AG09309 (cell line): ENCODE measurements at regions not wholly inside any gene's neighbourhood (a gene's known extent, or its start where the extent isn't known, plus 50 kb on each side); places are given as distances from the start of the nearest gene placed in this dataset.

ENCODE experiments used
- DNase-seq: peaks from one replicate; pipeline ENCODE4 v3.0.0-alpha.2; 2010; ENCODE audit warnings: low read depth
- H3K4me3 ChIP-seq: 2 replicates; pipeline ENCODE4 v1.5.1; 2011; ENCODE audit warnings: mild to moderate bottlenecking, low read depth, low read length, moderate library complexity; ENCODE audit not compliant: control insufficient read depth
- TF ChIP-seq, protein P1 (sequence below): IDR thresholded peaks from 2 replicates; pipeline ENCODE4 v1.5.1; 2011; ENCODE audit warnings: mild to moderate bottlenecking, low read depth, low read length, inconsistent platforms; ENCODE audit not compliant: insufficient read depth, control insufficient read depth; ENCODE audit errors: missing control alignments

- TF ChIP-seq, protein P1, sequence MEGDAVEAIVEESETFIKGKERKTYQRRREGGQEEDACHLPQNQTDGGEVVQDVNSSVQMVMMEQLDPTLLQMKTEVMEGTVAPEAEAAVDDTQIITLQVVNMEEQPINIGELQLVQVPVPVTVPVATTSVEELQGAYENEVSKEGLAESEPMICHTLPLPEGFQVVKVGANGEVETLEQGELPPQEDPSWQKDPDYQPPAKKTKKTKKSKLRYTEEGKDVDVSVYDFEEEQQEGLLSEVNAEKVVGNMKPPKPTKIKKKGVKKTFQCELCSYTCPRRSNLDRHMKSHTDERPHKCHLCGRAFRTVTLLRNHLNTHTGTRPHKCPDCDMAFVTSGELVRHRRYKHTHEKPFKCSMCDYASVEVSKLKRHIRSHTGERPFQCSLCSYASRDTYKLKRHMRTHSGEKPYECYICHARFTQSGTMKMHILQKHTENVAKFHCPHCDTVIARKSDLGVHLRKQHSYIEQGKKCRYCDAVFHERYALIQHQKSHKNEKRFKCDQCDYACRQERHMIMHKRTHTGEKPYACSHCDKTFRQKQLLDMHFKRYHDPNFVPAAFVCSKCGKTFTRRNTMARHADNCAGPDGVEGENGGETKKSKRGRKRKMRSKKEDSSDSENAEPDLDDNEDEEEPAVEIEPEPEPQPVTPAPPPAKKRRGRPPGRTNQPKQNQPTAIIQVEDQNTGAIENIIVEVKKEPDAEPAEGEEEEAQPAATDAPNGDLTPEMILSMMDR: no peak
- DNase-seq: no peak
Observed at GRCh38 chr10:83354456-83354855, 784.9 kb upstream of the GHITM start.

DNA sequence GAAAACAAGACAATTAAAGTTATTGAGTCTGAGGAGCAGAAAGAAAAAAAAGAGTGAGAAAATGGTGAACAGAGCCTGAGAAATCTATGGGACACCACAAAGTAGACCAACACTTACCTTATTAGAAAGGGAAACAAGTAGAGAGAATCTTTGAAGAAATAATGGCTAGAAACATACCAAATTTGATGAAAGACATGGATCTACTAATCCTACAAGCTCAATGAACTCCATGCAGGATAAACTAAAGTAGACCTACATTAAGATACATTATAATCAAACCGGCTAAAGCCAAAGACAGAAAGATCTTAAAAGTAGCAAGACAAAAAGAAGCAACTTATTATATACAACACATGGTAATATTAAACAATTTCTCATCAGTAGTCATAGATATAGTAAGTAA is 782.3 kb upstream of the GHITM start:
- H3K4me3 ChIP-seq: no peak overlapping the region
- TF ChIP-seq, protein P1: no peak
- DNase-seq: no peak

More at GRCh38 chr10:83354456-83354855, 784.9 kb upstream of the GHITM start:
- no peak overlapping the region for H3K4me3 ChIP-seq

GRCh38 chr10:83357627-83358026 is 781.7 kb upstream of the GHITM start:
- H3K4me3 ChIP-seq: no peak overlapping the region
- no peak for DNase-seq
- TF ChIP-seq, protein P1: no peak

- no peak for DNase-seq
- H3K4me3 ChIP-seq: no peak overlapping the region
- TF ChIP-seq, protein P1: no peak
Observed at GRCh38 chr10:83367036-83367435, 772.3 kb upstream of the GHITM start.

- TF ChIP-seq, protein P1: no peak
- DNase-seq: peak; percentile 20
- no peak overlapping the region for H3K4me3 ChIP-seq
Observed at GRCh38 chr10:83371696-83372490, 767.4 kb upstream of the GHITM start.

DNA sequence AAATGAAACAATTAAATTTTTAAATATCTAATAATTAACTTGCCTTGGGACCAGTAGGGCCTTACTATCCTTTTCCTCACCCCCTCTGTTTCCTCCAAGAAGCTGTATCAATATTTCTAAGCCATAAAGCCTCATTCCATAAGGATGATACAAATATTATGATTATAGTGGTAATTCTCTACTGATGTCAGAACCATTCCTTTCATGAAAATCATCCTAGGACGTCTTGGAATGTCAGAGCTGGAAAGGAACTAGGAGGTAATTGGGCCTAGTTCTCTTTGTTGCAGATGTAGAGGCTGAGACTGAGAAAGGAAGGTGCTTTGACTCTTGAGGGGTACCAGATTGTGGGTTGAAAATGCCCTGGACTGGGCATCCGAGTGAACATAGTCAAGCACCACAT is 766.7 kb upstream of the GHITM start:
- peak; percentile 24 for DNase-seq
- H3K4me3 ChIP-seq: no peak overlapping the region

More for the DNA sequence above, 766.7 kb upstream of the GHITM start:
- TF ChIP-seq, protein P1: no peak
